ENCODE measurements at regions not wholly inside any gene's neighbourhood (a gene's known extent, or its start where the extent isn't known, plus 50 kb on each side); places are given as distances from the start of the nearest gene placed in this dataset.

DNA sequence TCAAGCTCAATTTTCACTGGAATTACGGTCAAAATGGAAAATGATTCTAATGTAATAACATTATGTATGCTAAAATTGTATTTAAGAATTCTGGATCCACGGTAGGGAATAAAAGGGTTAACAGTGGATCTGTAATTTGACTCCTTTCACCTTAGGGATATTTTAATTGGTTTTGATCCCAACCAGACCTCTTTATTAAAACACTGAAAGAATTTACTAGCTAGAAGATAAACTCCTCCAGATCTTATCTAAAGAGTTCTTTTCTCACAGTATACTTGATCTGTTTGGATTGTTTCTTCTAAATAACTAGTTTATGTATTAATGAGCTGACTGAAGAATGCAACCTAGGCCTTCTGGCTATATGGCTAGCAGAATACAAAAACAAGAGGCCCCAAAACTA, 118.4 kb downstream of the DDX53 start:
- no peak overlapping the region for H3K27ac ChIP-seq (ENCODE audit: extremely low read length, insufficient read depth, low read length)
- no peaks in the 10 kb centered on the region for H3K36me3 ChIP-seq (replicated peaks in 1 of 2; ENCODE audit: control insufficient read depth in 1 of 2, insufficient read depth in 2 of 2, low read length in 2 of 2)
- ATAC-seq, result no peak
- peaks cover 6% of the 10 kb centered on the region; the same call in 1 of the 2 replicates for H3K4me1 ChIP-seq (ENCODE audit: insufficient read depth, low read length)
- intact Hi-C loops (cut with micrococcal nuclease; ENCODE audit: unreplicated experiment) (no loop called here), in situ Hi-C loops (cut with HindIII; ENCODE audit: extremely low pct_ligation_motif_present, low pct_unique_long_range_greater_than_20kb) (no loop called here)
- TF ChIP-seq PHF20 (CRISPR knock-in tag; IDR thresholded peaks at IDR 0.05) (no peak), GZF1 (CRISPR knock-in tag; IDR thresholded peaks at IDR 0.05) (no peak), HOXD1 (CRISPR knock-in tag; IDR thresholded peaks at IDR 0.05) (no peak), RFX1 (IDR thresholded peaks at IDR 0.05) (no peak), IRX3 (CRISPR knock-in tag; IDR thresholded peaks at IDR 0.05; ENCODE audit: borderline replicate concordance, low read depth) (no peak), POGZ (CRISPR knock-in tag; IDR thresholded peaks at IDR 0.05) (no peak), ZNF816 (CRISPR knock-in tag; IDR thresholded peaks at IDR 0.05; ENCODE audit: borderline replicate concordance) (no peak), SRSF1 (optimal IDR thresholded peaks at IDR 0.05; ENCODE audit: low read depth, low read length) (no peak), NCOA5 (CRISPR knock-in tag; IDR thresholded peaks at IDR 0.05) (no peak), ZNF704 (CRISPR knock-in tag; IDR thresholded peaks at IDR 0.05; ENCODE audit: borderline replicate concordance) (no peak), CBX5 (CRISPR knock-in tag; IDR thresholded peaks at IDR 0.05; ENCODE audit: borderline replicate concordance) (no peak), SMARCE1 (IDR thresholded peaks at IDR 0.05; ENCODE audit: borderline replicate concordance) (no peak), ZNF746 (CRISPR knock-in tag; IDR thresholded peaks at IDR 0.05) (no peak), ZBTB7A (CRISPR knock-in tag; IDR thresholded peaks at IDR 0.05) (no peak), ZNF615 (CRISPR knock-in tag; IDR thresholded peaks at IDR 0.05; ENCODE audit: borderline replicate concordance) (no peak), XBP1 (CRISPR knock-in tag; IDR thresholded peaks at IDR 0.05) (no peak)
- TF ChIP-seq, protein P1, sequence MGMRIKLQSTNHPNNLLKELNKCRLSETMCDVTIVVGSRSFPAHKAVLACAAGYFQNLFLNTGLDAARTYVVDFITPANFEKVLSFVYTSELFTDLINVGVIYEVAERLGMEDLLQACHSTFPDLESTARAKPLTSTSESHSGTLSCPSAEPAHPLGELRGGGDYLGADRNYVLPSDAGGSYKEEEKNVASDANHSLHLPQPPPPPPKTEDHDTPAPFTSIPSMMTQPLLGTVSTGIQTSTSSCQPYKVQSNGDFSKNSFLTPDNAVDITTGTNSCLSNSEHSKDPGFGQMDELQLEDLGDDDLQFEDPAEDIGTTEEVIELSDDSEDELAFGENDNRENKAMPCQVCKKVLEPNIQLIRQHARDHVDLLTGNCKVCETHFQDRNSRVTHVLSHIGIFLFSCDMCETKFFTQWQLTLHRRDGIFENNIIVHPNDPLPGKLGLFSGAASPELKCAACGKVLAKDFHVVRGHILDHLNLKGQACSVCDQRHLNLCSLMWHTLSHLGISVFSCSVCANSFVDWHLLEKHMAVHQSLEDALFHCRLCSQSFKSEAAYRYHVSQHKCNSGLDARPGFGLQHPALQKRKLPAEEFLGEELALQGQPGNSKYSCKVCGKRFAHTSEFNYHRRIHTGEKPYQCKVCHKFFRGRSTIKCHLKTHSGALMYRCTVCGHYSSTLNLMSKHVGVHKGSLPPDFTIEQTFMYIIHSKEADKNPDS (CRISPR knock-in tag; IDR thresholded peaks at IDR 0.05), result no peak
- H3K4me3 ChIP-seq (replicated peaks in 1 of 3; ENCODE audit: insufficient read depth in 1 of 3, low read depth in 2 of 3, low read length in 3 of 3), result no peak overlapping the region
- H3K79me2 ChIP-seq (ENCODE audit: insufficient read depth, low read length), result no peaks in the 10 kb centered on the region
- FAIRE-seq, result no peak
- 5% methylated on average over 2 of the region's 2 CpGs for WGBS (ENCODE audit: low lambda C conversion rate)
- no peaks in the 10 kb centered on the region for H4K20me1 ChIP-seq (ENCODE audit: insufficient read depth, low read length)
- ChIA-PET CTCF (ENCODE audit: low intra/inter-chr PET ratio, low total read pairs) (no interaction called here), POLR2A (no interaction called here)
- H3K27me3 ChIP-seq (ENCODE audit: control insufficient read depth in 1 of 2, insufficient read depth in 2 of 2, low read length in 2 of 2), result no peaks in the 10 kb centered on the region
- no peak for DNase-seq (ENCODE audit: low spot score)
- H2AFZ ChIP-seq (ENCODE audit: low read length), result no peak overlapping the region
- no peak overlapping the region for H3K9ac ChIP-seq (ENCODE audit: insufficient read depth, low read depth, low read length)
- no peak overlapping the region for H3K4me2 ChIP-seq (ENCODE audit: low read depth, low read length)
- H3K9me3 ChIP-seq (ENCODE audit: low read length), result no peaks in the 10 kb centered on the region
- no TSS peak for BruUV-seq (replicated peaks)
